Stimulated activated CD8-positive, alpha-beta memory T cell treated with anti-CD3 and anti-CD28 coated beads, Interleukin-15, amount 100 ng/mL, for 48 hours (primary cell): ENCODE measurements at regions not wholly inside any gene's neighbourhood (a gene's known extent, or its start where the extent isn't known, plus 50 kb on each side); places are given as distances from the start of the nearest gene placed in this dataset.

ENCODE experiments used
- DNase-seq, 2 donors: peaks; one replicate each; pipeline ENCODE4 v3.0.0-alpha.2; 2020; ENCODE audit warnings: low read depth in 2 of 2

DNA sequence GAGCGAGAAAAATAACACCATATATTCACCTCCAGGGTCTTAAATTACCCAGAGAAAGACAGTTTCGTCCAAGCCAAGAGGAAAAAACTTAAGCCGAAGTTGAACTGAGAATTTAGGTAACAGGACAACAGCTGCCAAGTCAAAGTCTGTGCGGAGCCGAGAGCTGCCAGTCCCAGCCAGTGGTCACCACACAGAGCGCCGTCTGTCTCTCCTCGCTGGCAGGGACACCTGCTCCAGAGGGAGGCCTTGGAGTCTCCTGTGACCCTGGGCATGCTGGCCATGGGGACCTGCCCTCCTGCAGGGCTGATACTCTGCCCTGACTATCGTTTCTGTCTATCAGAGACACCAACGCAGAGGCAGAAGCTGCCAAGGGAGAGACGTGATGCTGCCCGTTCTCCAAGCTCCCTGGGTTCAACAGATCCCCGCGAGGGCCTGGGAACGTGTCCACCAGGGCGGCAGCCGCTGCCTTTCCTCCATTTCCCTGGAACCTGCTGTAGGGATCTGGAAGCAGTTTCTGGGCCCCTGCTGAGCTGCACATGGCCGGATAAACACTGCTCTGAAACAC, 341.3 kb downstream of the SMOC2 start:
- DNase-seq: no peak

DNA sequence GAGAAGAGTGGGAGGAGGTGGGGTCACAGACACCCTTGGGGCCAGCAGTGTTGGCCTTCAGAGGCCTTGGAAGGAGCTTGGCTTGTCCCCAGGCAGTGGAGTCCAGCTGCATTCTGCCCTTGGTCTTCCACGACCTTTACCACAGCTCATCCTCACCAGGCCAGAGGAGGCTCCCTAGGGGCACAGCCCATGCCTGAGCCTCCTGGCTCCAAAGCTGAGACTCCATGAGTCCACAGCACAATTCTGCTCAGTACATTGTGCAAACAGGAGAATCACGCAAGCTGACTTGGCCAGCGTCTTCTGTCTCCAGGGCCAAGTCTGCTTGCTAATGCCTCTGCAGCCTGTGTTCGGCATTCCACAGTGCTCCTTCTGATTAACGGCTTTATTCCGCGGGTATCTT, 337.2 kb downstream of the SMOC2 start:
- DNase-seq: no peak

GRCh38 chr6:168774381-168774780, 333.4 kb downstream of the SMOC2 start:
- DNase-seq: no peak

GRCh38 chr6:168773788-168774187, 332.8 kb downstream of the SMOC2 start:
- no peak for DNase-seq

GRCh38 chr6:168765752-168766151, 324.8 kb downstream of the SMOC2 start:
- DNase-seq: no peak

DNA sequence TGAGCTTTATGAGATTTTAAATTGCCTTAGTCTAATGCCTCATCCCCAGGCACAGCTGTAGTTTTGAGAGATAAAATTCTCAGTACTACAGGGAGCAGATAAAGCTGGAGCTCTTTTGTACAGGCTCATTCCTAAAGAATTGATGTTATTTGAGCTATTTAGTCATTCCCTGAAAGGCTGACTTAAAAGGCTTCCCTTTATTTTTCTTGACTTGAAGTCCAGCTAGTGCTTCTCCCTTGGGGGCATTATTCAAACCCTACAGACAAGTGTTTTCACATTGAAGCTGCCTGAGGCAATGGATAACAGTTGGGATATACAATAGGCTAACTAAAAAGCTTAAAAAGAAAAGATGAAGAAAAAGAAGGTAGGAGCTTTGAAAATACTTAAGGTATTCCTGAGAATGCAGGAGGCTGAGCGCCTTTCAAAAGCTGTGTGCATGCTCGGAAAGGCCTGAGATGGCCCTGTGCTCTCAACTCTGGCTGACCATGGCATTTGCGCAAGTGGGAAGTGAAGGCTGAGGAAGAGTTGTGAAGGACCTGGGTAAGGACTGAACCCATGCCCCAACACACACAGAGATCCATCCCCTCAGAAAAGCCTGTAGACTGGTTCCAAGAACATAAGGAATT, 315.1 kb downstream of the SMOC2 start:
- no peak for DNase-seq

GRCh38 chr6:168746643-168747042, 305.7 kb downstream of the SMOC2 start:
- no peak for DNase-seq

DNA sequence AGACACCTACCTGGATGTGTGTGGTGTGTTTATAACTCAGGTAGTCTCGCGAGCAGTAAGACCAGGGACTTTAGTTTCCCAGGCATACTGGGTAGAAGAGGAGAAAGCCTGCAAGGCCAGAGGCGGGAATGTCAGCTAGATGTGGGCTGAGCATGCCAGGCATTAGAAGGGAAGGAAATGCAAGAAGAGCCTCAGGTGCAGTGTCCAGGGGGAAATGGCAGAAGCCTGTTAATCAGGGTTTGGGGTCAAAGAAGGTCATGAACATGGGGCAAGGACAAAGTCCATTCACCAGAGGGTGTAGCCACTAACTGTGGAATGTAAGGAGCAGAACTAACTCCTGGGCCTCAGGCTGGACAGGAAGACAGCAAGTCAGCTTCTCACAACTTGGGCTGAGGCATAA, 305.0 kb downstream of the SMOC2 start:
- DNase-seq: no peak

GRCh38 chr6:168744861-168745260, 303.9 kb downstream of the SMOC2 start:
- DNase-seq: no peak

- DNase-seq: no peak
Observed at GRCh38 chr6:168741942-168742782, 301.2 kb downstream of the SMOC2 start.

- no peak for DNase-seq
Observed at GRCh38 chr6:168741305-168741704, 300.3 kb downstream of the SMOC2 start.

DNA sequence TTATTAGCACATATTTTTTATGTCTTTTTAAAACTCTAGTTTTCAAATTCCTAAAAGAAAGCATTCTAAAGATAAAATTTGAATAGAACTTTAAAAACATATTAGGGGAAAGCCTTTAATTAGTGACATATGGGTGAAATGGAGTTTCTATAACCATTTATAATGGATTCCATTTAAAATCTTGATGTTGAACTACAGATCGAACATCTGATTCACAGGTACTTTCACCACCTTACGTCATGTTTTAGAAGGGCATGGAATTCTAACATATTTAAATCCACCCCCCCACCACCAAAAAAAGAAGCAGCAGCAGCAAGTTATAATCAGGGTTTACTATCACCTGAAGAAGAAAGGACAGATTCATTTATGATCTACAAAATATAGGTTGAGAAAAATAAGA, 298.4 kb downstream of the SMOC2 start:
- DNase-seq: no peak

DNA sequence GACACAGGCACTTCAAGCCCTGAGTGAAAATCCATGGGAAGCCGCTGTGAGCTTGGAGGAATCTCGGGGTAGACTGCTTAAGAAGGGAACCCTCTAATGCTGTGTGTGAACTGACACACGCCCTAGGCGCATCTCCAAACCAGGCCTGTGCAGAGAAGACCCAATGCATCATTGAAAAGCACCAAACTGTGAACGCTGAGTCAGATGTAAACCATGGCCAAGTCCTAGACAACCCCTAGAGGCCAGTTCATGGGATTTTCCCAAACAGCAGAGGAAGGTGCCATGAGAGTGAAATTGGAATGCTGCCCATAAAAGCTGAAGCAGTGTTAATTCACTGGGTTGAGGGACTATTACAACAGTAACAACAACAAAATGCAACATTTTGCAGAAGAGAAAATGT, 296.5 kb downstream of the SMOC2 start:
- DNase-seq: no peak

GRCh38 chr6:168737014-168737413, 296.0 kb downstream of the SMOC2 start:
- DNase-seq: no peak

DNA sequence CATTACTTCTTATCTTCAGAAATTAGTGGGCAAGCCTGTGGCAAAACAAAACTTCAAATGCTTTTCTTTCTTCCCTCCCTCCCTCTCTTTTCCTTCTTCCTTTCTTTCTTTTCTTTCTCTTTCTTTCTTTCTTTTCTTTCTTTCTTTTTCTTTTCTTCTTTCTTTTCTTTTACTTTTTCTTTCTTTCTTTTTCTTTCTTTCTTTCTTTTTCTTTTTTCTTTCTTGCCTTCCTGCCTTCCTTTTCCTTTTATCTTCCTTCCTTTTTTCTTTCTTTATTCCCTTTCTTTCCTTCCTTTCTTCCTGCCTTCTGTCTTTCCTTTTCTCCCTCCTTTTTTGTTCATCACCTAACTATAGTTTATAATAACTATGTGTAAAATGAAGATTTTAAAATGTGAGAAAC, 295.1 kb downstream of the SMOC2 start:
- no peak for DNase-seq

DNA sequence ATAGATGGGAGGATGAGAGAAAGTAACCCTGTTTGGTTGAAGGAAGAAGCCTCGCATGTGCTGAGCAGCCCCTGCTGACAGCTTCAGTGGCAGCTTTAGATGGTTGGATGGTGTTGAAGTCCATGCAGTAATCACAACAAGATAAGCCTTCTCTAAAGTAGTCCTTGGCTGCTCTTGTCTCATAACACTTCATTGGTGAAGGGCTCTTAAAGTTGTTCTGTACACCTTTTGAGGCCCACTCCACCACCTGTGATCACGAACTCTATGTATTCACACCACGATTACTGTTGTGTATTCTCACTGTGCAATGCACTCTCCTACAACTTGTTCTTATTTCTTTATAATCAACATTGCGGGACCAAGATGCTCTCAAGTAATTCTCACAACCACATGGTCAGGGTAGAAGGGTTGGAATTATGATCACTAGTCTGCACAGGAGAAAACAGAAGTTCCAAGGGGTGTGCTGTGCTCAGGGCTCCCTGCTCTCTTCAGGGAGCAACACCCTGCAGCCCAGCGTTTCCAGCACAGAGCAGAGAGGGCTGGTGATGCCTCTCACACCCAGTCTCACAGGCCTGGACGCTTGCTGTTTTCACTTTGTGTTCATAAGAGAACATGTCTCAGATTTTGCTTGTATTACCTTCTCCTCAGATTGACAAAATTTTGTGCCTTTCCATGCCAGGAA, 294.4 kb downstream of the SMOC2 start:
- DNase-seq: no peak

GRCh38 chr6:168734523-168734922, 293.5 kb downstream of the SMOC2 start:
- no peak for DNase-seq

DNA sequence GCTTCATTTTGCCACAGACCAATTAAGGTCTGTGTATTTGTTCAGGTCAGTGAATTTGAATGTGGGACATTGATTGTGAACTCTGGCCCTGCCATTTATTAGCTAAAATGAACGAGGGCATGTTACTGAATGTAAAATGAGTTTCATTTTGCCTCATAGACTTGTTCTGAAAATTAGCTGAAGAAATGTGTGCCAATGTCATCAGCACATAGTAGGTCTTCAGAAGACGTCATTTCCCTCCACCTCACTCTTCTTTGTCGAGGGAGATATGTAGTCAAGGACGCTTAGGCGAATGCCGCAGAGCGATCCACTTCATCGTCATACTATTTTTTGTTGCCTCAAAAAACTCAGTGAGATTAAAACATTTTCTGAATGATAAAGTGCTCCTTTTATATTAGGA, 291.7 kb downstream of the SMOC2 start:
- DNase-seq: no peak

DNA sequence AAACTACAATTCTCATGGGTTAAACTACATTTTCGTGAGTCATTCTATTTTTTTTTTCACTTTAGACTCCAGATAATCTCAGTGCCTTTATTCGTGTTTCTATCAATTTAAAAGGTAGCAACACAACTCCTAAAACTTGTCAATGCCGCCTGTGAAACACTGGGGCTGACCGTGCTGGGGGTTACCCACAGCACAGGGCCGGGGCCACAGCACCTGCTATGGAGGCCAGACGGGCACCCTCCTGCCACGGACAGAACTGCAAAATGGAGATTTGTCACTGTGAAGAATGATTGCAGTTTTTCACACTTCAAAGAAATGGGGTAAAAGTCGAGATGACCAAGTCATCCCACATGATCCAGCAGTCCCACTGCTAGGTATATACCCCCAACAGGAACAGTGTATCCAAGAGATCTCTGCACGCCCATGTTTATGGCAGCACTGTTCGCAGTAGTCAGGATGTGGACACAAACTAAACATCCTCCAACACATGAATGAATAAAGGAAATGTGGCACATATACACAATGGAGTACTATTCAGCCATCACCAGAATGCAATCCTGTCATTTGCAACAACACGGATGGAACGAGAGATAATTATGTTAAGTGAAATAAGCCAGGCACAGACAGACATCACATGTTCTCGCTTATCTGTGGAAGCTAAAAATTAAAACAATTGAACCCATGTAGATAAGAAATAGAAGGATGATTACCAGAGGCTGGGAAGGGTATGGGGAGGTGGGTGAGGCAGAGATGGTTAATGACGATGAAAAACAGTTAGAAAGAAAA, 290.1 kb downstream of the SMOC2 start:
- no peak for DNase-seq

DNA sequence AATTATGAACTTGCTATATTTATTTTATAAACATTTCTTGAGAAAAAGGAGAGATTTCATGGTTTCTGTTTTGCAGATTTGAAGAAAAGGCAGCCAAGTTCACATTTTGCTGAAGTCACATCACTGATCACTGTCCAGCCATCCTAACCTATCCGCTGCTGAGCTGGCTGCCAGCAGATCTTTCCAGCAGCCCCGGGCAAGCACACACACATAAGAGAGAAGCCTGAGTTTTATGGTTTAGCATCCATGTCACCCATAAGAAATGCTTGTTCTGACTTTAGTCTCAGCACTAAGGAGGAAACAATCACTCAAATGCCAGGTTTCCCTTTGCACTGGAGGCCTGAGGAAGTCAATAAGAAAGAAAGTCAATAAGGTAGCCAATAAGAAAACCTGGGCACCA, 287.1 kb downstream of the SMOC2 start:
- DNase-seq: no peak

DNA sequence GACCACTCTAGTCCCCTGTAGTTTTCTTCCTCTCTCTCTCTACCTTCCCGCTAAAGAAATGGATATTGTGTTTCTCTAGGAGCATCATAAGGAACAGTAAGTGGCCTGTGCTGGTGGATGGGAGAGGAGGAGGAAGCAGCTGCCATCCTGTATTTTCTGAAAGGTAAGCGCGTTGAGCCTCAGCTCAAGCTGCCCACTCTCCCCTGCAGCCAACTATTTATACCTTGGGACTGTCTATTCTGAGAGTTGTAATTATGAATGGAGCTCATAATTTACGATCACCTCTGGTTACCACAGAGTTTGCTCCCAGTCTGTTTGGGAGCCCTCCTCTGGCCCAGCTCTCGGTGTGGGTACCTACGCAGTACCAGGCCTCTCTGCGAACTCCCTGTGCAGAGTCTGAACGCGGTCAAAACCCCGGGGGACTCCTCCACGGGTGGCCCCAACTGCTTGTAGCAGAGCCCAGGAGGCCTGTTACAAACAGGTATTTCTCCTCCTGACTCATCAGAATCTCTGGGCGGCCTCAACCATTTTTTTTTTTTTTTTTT, 285.4 kb downstream of the SMOC2 start:
- no peak for DNase-seq

GRCh38 chr6:168725802-168726201, 284.8 kb downstream of the SMOC2 start:
- DNase-seq: no peak
